Memory B cell (primary cell): ENCODE measurements at regions not wholly inside any gene's neighbourhood (a gene's known extent, or its start where the extent isn't known, plus 50 kb on each side); places are given as distances from the start of the nearest gene placed in this dataset.
"Not testable (repeated sequence)": the region's sequence is repeated elsewhere in the genome, so short reads cannot be mapped to it uniquely, and the experiment has no call there.

Experiments
- ATAC-seq: fragments of 150-1000 bp; cut with Tn5 transposase; 2 replicates; pipeline ENCODE4 v1.10.0; 2021; ENCODE audit warnings: low read depth, mild to moderate bottlenecking, moderate library complexity
- DNase-seq, 2 donors: peaks; one replicate each; pipeline ENCODE4 v3.0.0; 2022; ENCODE audit warnings: low spot score in 2 of 2
- H3K27ac Mint-ChIP-seq: one replicate; pipeline ENCODE4 v1.8.0; 2022; ENCODE audit warnings: mild to moderate bottlenecking, moderate library complexity, mixed read lengths
- H3K27me3 Mint-ChIP-seq: one replicate; pipeline ENCODE4 v1.8.0; 2022; ENCODE audit warnings: mixed read lengths
- H3K36me3 Mint-ChIP-seq: one replicate; pipeline ENCODE4 v1.8.0; 2022; ENCODE audit warnings: mild to moderate bottlenecking, mixed read lengths
- H3K4me1 Mint-ChIP-seq: one replicate; pipeline ENCODE4 v1.8.0; 2022; ENCODE audit warnings: mixed read lengths
- H3K4me3 Mint-ChIP-seq: one replicate; pipeline ENCODE4 v1.8.0; 2022; ENCODE audit warnings: mild to moderate bottlenecking, moderate library complexity, mixed read lengths
- H3K9me3 Mint-ChIP-seq: one replicate; pipeline ENCODE4 v1.8.0; 2022; ENCODE audit warnings: mixed read lengths

DNA sequence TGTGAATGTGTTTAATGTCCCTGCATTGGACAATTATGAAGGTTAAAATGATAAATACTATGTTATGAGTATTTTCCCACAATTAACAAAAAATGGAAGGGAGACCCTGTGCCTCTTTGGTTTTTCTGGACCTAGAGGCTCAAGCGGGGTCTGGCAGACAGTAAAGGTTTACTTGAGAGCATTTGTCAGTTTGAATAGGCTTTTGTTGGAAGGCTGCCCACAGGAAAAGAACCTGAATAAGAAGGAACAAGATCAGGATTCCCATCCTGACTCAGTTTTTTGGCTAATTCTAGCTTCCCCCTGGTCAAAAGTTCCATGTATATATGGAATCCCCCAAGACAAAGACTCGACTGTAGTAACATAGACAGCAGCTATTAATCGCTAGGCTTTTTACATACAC lies 150.9 kb upstream of the JUN start:
- H3K9me3 Mint-ChIP-seq, result no peaks in the 10 kb centered on the region
- no peaks in the 10 kb centered on the region for H3K36me3 Mint-ChIP-seq
- no peak overlapping the region for H3K27ac Mint-ChIP-seq
- peaks cover 9% of the 10 kb centered on the region for H3K4me1 Mint-ChIP-seq
- no peak overlapping the region for H3K4me3 Mint-ChIP-seq
- ATAC-seq (no peak), DNase-seq (no peak)
- H3K27me3 Mint-ChIP-seq, result no peaks in the 10 kb centered on the region

- Mint-ChIP-seq H3K4me1 (peaks cover 21% of the 10 kb centered on the region), H3K9me3 (no peaks in the 10 kb centered on the region), H3K4me3 (no peak overlapping the region), H3K27ac (no peak overlapping the region), H3K36me3 (no peaks in the 10 kb centered on the region), H3K27me3 (no peaks in the 10 kb centered on the region)
- ATAC-seq (no peak), DNase-seq (no peak)
These were observed 153.1 kb upstream of the JUN start for GRCh38 chr1:58936973-58937372.

DNA sequence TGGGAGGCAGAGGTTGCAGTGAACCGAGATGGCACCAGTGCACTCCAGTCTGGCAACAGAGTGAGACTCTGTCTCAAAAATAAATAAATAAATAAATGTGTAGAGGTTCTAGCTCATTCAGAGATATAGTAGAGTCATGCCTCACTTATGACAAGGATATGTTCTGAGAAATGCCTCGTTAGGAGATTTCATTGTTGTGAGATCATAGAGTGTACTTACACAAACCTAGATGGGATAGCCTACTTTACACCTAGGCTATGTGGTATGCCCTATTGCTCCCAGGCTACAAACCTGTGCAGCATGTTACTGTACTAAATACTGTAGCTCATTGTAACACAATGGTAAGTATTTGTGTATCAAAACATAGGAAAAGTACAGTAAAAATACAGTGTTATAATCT lies 155.3 kb upstream of the JUN start:
- no peak overlapping the region for H3K27ac Mint-ChIP-seq
- peaks cover 36% of the 10 kb centered on the region for H3K4me1 Mint-ChIP-seq
- H3K27me3 Mint-ChIP-seq, result no peaks in the 10 kb centered on the region
- no peak for ATAC-seq
- no peaks in the 10 kb centered on the region for H3K9me3 Mint-ChIP-seq
- no peak for DNase-seq
- no peaks in the 10 kb centered on the region for H3K36me3 Mint-ChIP-seq
- H3K4me3 Mint-ChIP-seq, result no peak overlapping the region

DNA sequence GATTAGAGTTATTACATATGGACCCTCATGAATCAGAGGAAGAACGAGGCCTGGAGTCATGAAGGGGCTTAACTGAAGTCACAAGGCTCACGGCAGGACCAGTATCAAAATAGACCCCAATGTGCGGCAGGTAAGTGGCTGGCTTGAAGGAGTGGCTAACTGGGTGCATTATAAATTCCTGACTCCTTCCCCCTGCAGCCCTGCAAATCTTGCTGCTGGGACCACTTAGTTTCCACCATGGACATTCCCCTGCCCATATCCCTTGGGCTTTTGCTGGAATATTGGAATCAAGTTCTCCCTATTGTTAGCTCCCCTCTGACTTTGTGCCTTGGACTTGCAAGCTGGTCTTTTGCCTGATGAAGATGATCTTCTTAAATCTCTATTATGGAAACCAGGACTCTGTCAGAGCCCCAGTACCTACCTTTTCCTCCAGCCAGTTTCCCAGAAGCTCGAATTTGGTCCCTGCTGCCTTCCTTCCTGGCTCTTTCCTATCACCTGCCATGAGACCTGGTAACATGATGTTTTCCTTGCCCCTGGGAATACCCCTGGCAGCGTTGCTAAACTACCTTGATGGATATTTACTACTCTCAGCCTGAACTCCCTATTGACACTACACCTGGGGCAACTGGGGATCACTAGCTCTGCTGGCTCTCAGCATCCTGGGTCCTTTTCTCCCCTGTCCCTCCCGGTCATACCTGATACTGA lies 156.0 kb upstream of the JUN start:
- ATAC-seq (no peak), DNase-seq (no peak)
- no peaks in the 10 kb centered on the region for H3K36me3 Mint-ChIP-seq
- H3K27ac Mint-ChIP-seq, result no peak overlapping the region
- peaks cover 42% of the 10 kb centered on the region for H3K4me1 Mint-ChIP-seq
- H3K4me3 Mint-ChIP-seq, result no peak overlapping the region
- H3K9me3 Mint-ChIP-seq, result no peaks in the 10 kb centered on the region
- no peaks in the 10 kb centered on the region for H3K27me3 Mint-ChIP-seq

- no peaks in the 10 kb centered on the region for H3K27me3 Mint-ChIP-seq
- H3K9me3 Mint-ChIP-seq, result no peaks in the 10 kb centered on the region
- peak overlapping the region; percentile 72 for H3K27ac Mint-ChIP-seq
- peak overlapping the region; percentile 35 for H3K4me3 Mint-ChIP-seq
- DNase-seq (no peak), ATAC-seq (peak; percentile 90)
- peaks cover 45% of the 10 kb centered on the region for H3K4me1 Mint-ChIP-seq
- H3K36me3 Mint-ChIP-seq, result no peaks in the 10 kb centered on the region
These were observed 157.8 kb upstream of the JUN start for GRCh38 chr1:58941471-58942289.

DNA sequence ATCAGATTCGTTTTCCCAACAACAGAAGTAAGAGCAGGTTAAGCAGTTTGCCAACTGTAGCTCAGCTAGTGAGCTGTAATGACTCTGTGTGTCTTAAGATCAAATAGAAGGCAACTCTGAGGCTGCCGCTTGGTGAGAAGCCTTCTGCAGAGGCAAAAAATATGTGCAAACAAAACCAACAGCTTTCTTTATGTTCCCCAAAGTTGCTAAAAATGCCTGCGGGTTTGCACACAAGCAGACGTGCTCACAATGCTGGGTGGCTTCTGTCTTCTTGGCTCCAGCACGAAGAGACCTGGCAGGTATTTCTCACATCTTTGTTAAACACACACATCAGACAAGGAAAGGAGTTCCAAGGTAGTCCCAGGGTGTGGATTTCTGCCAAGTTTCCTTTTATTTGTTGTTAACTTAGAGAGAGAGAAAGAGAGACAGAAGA lies 158.9 kb upstream of the JUN start:
- DNase-seq (no peak), ATAC-seq (no peak)
- Mint-ChIP-seq H3K9me3 (no peaks in the 10 kb centered on the region), H3K4me3 (no peak overlapping the region), H3K27me3 (no peaks in the 10 kb centered on the region), H3K36me3 (no peaks in the 10 kb centered on the region), H3K27ac (no peak overlapping the region), H3K4me1 (peaks cover 42% of the 10 kb centered on the region)

DNA sequence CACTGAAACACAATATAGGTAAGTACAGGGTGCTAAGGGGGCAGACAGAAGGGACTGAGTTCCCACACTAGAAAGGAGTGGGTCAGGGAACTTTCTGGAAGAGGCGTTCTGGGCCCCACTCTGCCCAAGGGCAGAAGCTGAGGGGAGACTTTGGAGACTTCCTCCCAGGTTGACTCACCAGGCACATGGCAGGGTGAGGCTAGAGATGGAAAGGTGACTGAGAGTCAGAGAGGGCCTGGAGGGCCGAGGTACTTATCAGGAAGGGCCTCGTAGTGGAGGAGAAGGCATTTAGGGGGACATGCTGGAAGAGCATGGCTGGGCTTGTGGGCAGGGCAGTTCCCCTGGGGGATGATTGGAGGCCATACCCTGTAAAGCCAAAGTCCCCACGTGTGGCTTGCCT lies 159.9 kb upstream of the JUN start:
- no peak for ATAC-seq
- no peak overlapping the region for H3K4me3 Mint-ChIP-seq

GRCh38 chr1:58944439-58944838 lies 160.6 kb upstream of the JUN start:
- H3K9me3 Mint-ChIP-seq, result no peaks in the 10 kb centered on the region
- H3K27ac Mint-ChIP-seq, result peak overlapping the region; percentile 25
- ATAC-seq (no peak), DNase-seq (no peak)
- peaks cover 50% of the 10 kb centered on the region for H3K4me1 Mint-ChIP-seq
- no peak overlapping the region for H3K4me3 Mint-ChIP-seq
- no peaks in the 10 kb centered on the region for H3K36me3 Mint-ChIP-seq
- H3K27me3 Mint-ChIP-seq, result no peaks in the 10 kb centered on the region

More for the DNA sequence above, 159.9 kb upstream of the JUN start:
- Mint-ChIP-seq H3K27ac (peak overlapping the region; percentile 25), H3K27me3 (no peaks in the 10 kb centered on the region), H3K36me3 (no peaks in the 10 kb centered on the region), H3K9me3 (no peaks in the 10 kb centered on the region), H3K4me1 (peaks cover 48% of the 10 kb centered on the region)
- no peak for DNase-seq

DNA sequence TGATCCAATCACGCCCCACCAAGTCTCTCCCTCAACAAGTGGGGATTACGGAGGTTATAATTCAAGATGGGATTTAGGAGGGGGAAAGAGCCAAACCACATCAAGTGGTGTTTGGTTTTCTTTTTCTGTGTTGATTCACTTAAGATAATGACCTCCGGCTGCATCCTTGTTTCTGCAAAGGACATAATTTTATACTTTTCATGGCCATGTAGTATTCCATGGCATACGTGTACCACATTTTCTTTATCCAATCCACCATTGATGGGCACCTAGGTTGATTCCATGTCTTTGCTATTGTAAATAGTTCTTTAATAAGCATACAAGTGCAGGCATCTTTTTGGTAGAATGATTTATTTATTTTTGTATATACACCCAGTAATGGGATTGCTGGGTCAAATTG lies 162.5 kb upstream of the JUN start:
- H3K4me3 Mint-ChIP-seq, result no peak overlapping the region
- no peak for ATAC-seq
- H3K27ac Mint-ChIP-seq, result no peak overlapping the region
- no peaks in the 10 kb centered on the region for H3K36me3 Mint-ChIP-seq
- H3K27me3 Mint-ChIP-seq, result no peaks in the 10 kb centered on the region
- H3K9me3 Mint-ChIP-seq, result no peaks in the 10 kb centered on the region
- no peak for DNase-seq
- peaks cover 42% of the 10 kb centered on the region for H3K4me1 Mint-ChIP-seq

GRCh38 chr1:58948671-58949070 lies 164.8 kb upstream of the JUN start:
- no peaks in the 10 kb centered on the region for H3K36me3 Mint-ChIP-seq
- no peaks in the 10 kb centered on the region for H3K9me3 Mint-ChIP-seq
- H3K4me1 Mint-ChIP-seq, result peaks cover 27% of the 10 kb centered on the region
- DNase-seq (no peak), ATAC-seq (no peak)
- no peak overlapping the region for H3K4me3 Mint-ChIP-seq
- H3K27me3 Mint-ChIP-seq, result no peaks in the 10 kb centered on the region
- no peak overlapping the region for H3K27ac Mint-ChIP-seq

DNA sequence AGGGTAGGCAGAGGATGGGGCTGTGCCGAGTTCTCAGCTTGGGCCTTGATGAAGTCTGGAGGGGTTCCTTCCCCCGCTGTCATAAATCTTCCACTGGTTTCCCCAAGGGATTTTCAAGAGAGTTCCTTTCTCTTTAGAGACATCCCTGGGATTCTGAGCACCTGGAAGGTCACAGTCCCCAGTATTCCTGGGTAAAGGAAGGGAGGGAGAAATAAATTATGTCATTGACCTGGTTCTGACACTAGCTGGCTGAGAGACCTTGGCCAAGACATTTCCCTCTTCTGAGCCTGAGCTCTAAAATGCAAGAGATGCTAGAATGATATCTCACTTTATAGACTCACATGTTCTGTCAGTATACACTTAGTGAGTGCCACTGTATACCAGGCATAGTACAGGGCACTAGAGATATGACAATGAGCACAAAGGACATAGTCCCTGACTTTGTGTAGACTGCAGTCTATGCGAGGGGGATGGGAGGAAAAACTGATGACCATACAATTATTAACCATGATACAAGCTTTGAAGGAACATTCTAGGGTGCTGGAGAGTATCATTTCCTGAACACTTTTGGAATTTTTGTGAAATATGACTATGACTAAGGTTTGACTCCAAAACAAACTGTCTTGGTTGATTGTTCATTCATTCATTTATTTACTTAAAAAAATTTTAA lies 165.8 kb upstream of the JUN start:
- Mint-ChIP-seq H3K4me3 (no peak overlapping the region), H3K27me3 (no peaks in the 10 kb centered on the region), H3K36me3 (no peaks in the 10 kb centered on the region), H3K9me3 (no peaks in the 10 kb centered on the region), H3K27ac (no peak overlapping the region), H3K4me1 (peaks cover 18% of the 10 kb centered on the region)
- DNase-seq (no peak), ATAC-seq (no peak)

- Mint-ChIP-seq H3K27me3 (no peaks in the 10 kb centered on the region), H3K36me3 (no peaks in the 10 kb centered on the region), H3K4me3 (no peak overlapping the region), H3K4me1 (peaks cover 14% of the 10 kb centered on the region), H3K9me3 (no peaks in the 10 kb centered on the region), H3K27ac (no peak overlapping the region)
- ATAC-seq (no peak), DNase-seq (no peak)
These were observed 167.1 kb upstream of the JUN start for GRCh38 chr1:58950897-58951296.

- H3K27ac Mint-ChIP-seq, result peak overlapping the region; percentile 26
- not testable (repeated sequence) for DNase-seq
These were observed 170.1 kb upstream of the JUN start for GRCh38 chr1:58953951-58954350.

DNA sequence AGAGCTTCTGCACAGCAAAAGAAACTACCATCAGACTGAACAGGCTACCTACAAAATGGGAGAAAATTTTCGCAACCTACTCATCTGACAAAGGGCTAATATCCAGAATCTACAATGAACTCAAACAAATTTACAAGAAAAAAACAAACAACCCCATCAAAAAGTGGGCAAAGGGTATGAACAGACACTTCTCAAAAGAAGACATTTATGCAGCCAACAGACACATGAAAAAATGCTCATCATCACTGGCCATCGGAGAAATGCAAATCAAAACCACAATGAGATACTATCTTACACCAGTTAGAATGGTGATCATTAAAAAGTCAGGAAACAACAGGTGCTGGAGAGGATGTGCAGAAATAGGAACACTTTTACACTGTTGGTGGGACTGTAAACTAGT lies 179.4 kb upstream of the JUN start:
- not testable (repeated sequence) for H3K27me3 Mint-ChIP-seq, H3K36me3 Mint-ChIP-seq, H3K9me3 Mint-ChIP-seq, H3K4me3 Mint-ChIP-seq, ATAC-seq, DNase-seq, H3K27ac Mint-ChIP-seq
- H3K4me1 Mint-ChIP-seq, result peaks cover 39% of the 10 kb centered on the region

More at GRCh38 chr1:58953951-58954350, 170.1 kb upstream of the JUN start:
- not testable (repeated sequence) for H3K27me3 Mint-ChIP-seq, ATAC-seq, H3K4me3 Mint-ChIP-seq, H3K36me3 Mint-ChIP-seq, H3K9me3 Mint-ChIP-seq
- H3K4me1 Mint-ChIP-seq, result peaks cover 14% of the 10 kb centered on the region
